HG02763 (cell line): ENCODE measurements at regions not wholly inside any gene's neighbourhood (a gene's known extent, or its start where the extent isn't known, plus 50 kb on each side); places are given as distances from the start of the nearest gene placed in this dataset.
"Not testable (repeated sequence)": the region's sequence is repeated elsewhere in the genome, so short reads cannot be mapped to it uniquely, and the experiment has no call there.

ENCODE experiments used
- ATAC-seq: cut with Tn5 transposase; IDR thresholded peaks from one replicate; pipeline ENCODE4 v1.9.1; 2021; ENCODE audit warnings: mild to moderate bottlenecking, moderate library complexity; ENCODE audit not compliant: unreplicated experiment

DNA sequence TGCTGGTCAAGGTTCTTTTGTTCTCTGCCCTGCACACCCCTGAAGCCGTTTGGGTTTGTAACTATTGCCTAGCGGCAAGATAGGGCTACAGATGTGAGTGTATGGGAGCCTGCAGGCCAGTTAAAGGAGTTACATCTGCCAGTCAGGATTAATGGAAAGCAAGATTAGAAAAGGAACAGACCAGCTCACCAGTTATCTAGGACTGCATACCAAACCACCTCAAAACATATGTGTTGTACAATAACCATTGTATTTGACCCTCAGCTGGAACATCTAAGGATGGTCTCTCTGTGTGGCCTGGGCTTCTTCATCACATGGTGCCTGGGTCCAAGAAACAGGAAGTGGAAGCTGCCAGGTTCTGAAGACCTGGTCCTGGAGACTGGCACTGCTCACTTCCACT lies 52.5 kb upstream of the FBXO28 start:
- ATAC-seq = no peak

DNA sequence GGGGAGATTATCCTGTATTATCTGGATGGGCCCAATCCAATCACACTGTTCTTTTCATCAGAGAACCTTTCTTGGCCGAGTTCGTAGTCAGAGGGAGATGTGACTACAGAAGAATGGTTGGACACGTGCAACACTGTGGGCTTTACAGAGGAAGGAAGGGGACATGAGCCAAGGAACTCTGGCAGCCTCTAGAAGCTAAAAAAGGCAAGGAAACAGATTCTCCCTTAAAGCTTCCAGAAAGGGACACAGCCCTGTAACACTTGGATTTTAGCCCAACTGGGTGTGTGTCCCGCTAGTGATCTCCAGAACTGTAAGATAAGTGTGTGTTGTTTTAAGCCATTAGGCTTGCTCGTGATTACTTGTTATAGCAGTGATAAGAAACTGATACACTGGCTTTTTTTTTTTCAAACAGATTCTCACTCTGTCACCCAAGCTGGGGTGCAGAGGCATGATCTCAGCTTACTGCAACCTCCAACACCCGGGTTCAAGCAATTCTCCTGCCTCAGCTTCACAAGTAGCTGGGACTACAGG lies 53.9 kb upstream of the FBXO28 start:
- no peak for ATAC-seq

DNA sequence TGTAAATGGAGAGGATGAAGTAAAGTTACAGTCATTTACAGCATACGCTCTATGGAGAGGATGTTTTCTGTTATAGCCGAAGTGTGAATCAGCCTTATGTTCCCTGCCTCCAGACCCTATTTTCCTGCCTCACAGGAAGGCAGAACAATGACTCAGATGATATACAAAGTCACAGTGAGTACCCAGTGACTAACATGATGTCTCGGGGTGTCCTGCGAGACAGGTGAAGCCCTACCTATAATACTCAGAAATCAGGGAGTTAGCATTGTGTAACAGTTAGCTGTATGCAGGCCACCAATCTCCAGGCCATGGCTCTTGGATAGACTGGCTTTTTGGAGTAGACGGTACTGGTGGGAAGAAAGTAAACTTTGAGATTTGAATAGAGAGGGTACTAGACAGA lies 55.6 kb upstream of the FBXO28 start:
- no peak for ATAC-seq

DNA sequence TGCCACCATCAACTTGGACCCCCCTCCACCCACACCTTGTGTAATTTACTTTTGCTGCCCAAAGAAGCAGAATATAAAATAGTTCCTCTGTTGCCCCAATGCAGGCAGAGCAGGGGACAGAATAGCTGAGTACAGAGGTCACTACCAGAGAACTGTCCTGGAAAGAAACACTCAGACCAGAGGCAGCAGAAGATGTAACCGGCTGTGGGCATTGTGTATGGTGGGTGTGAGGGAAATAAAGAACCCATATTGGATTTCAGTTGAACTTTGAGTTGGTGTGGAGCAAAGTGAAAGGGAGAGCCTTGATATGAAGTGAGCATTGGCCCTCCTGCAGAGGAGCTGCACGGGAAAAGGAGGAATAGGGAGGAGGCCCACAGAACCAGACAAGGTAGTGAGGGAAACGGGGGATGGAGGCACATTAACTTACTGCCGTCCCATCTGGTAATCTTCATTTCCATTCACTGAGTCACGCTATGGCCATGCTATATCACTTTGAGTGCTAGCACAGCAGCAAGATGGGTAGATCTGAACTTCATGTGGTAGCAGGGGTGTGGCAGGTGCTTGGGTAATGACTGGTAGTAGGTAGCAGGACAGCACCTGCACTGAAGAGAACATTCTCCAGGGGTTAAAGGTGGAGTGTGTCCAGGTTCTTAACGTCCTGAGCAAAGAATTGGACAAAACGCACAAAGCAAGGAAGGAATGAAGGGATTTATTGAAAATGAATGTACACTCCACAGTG lies 56.3 kb upstream of the FBXO28 start:
- no peak for ATAC-seq

DNA sequence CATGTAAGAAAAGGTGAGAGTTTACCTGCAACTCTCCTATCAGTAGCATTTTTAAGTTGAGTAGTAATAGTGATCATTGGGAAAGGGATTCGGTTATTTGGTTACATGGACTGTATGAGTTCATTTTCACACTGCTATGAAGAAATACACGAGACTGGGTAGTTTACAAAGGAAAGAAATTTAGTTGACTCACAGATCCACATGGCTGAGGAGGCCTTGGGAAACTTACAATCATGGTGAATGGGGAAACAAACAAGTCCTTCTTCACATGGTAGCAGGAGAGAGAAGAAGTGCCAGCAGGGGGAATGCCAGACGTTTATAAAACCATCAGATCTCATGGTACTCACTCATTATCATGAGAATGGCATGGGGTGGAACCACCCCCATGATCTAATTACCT lies 59.3 kb upstream of the FBXO28 start:
- ATAC-seq = no peak

DNA sequence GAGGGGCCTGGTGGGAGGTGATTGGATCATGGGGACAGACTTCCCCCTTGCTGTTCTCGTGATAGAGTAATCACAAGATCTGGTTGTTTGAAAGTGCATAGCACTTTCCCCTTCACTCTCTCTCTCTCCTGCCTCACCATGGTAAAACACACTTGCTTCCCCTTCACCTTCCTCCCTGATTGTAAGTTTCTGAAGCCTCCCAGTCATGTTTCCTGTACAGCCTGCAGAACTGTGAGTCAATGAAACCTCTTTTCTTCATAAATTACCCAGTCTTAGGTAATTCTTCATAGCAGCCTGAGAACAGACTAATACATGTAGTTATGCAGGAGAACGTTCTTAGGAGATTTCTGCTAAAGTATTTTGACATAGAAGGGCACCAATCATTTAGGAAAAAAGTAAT lies 59.9 kb upstream of the FBXO28 start:
- no peak for ATAC-seq

DNA sequence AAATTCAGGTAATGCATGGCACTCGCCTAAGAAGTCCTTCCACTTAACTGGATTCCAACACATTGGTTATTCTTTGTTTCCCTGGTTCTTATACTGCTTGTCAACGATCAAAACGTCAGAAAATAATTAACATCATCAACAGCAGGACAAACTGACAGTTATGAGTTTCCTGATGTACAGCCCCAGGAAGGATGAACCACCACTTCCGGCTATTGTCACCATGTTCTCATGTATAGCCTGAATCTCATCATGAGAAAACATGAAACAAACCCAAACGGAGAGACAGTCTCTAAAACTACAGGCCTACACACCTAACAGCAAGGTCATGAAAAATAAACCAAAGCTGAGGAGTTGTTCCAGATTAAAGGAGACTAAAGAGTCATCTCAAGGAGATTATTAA lies 60.5 kb upstream of the FBXO28 start:
- no peak for ATAC-seq

DNA sequence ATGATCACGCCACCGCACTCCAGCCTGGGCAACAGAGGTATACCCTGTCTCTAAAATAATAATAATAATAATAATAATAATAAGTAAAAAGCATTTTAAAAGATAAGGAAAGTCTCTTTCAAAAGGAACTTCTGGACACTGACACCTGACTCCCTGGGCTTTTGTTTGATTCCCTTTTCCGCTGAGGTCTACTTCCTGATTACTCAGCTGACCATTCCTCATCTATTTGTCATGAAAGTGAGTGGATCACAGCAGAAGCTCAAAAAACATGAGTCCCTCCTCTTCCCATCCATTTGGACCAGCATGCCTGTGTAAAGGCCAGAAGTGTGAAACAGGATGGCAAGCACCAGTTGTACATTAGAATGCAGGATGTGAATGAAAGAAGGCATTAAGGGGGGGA lies 61.1 kb upstream of the FBXO28 start:
- no peak for ATAC-seq

DNA sequence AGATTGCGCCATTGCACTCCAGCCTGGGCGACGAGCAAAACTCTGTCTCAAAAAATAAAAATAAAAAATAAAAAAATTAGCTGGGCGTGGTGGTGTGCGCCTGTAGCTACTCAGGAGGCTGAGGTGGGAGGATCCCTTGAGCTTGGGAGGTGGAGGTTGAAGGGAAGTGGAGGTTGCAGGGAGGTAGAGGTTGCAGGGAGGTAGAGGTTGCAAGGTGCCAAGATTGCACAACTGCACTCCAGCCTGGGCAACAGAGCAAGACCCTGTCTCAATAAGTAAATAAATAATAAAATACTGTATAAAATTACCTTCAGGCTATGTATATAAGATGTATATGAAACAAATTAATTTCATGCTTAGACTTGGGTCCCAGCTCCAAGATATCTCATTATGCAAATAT lies 62.1 kb upstream of the FBXO28 start:
- not testable (repeated sequence) for ATAC-seq

DNA sequence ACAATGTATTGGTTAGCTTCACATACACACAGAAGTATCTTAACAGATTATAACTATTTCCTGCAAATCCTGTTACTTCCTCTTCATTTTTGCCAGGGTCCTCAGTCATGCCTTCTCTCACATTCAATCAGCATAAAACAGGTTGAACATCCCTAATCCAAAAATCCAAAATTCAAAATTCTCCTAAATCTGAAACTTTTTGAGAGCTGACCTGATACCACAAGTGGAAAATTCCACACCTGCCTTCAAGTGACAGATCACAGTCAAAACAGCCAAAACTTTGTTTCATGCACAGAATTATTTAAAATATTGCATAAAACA lies 62.9 kb upstream of the FBXO28 start:
- no peak for ATAC-seq

DNA sequence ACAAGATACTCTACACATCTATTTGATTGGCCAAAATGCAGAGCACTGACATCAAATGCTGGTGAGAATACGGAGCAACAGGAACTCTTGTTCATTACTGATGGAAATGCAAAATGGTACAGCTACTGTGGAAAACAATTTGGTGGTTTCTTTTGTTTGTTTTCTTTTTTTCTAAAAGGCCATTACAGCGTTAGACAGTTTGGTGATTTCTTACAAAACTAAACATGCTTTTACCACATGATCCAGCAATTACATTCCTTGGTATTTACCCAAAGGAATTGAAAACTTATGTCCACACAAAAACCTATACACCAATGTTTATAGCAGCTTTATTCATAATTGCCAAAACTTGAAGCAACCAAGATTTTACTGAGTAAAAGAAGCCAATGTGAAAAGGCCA lies 66.4 kb upstream of the FBXO28 start:
- ATAC-seq = no peak

DNA sequence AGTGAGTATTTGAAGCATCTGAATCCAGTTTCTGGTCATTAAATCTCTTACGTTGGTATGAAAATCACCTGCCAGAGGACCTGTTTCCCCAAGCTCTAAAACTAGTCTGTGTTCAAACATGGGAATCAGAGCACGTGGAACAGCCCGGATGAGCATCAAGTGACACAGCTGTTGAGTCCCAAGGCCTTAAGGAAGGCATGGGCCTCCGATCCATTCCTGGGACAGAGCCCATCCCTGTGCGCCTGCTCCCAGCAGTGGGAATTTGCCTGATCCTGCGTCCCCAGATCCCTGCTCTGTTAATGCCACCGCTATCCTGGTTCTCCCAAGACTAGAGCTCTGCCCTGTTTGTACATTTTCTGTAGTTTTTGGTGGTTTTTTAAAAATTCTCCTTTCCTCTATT lies 68.4 kb upstream of the FBXO28 start:
- no peak for ATAC-seq

DNA sequence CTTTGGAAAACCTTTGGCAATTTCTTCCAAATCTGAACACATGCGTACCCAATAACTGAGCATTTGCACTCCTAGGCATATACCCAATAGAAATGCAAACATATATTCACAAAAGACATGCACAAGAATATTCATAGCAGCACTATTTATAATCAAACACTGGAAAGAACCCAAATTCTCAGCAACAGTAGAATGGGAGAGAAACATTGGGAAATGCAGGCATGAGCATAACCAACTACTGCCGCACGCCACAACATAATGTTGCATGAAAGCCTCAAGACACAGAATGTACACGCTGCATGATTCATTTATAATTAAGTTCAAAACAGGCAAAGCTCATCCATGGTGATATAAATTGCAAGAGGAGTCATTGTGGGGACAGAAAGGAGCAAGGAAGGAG lies 69.5 kb upstream of the FBXO28 start:
- no peak for ATAC-seq

DNA sequence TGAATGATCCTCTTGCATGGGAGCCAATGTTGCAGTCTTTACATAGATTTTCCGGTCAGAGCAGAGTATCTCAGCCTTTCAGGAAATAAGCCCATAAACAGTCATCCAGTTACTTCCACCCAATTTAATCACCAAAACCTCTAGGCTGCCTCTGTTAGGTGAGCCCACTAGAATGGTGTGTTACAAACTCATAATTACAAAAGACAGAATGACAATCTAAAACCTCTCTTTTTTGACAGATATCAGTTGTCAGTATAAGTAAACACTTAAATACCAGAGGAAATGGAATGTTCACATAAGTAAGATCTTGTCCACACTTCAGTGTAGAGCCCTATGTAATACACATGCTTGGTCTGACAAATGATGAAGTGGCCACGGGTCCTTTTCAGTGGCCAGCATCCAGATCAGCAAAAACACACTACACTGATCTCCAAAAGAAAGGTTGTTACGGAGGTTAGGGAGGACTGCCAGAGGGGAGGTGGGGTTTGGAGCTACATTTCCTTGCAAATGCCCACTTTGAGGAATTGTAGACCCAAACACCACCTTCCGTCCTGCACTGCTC lies 71.3 kb upstream of the FBXO28 start:
- ATAC-seq = no peak

DNA sequence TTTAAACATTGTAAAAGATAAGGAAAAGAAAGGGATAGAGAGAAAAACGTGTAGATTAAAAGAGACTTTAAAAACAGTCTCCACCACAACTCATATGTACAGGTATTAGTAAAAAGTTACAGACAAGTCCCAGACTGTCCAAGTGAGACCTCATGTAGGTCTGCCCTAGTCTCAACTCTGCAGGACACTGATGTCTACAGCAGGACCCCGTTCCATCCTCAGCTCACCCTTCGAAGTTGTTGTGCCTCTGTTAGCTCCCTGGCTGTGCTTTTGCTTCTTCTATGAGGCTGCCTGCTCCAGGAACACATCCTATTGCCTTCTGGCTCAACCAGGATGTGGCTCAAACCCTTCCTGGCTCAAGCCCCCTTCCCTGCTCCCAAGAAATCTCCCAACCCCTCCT lies 72.9 kb upstream of the FBXO28 start:
- ATAC-seq = no peak

DNA sequence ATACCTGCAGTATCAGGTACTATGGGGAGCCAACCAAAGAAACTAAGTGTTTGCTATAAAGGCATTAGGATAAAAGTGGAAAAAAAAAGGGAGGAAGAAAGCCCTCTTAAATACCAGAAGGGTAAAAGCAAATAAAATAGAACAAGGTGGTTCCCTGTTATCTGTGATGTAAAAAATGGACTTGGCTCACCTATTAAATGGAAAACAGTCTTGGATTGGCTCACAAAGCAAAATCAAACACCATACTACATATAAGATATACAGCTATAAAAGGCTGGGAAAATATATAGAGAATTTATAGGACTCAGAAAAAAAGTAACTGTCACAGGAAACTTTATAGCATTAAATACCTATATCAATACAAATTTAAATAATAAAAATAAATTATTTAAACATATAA lies 73.5 kb upstream of the FBXO28 start:
- ATAC-seq = not testable (repeated sequence)

DNA sequence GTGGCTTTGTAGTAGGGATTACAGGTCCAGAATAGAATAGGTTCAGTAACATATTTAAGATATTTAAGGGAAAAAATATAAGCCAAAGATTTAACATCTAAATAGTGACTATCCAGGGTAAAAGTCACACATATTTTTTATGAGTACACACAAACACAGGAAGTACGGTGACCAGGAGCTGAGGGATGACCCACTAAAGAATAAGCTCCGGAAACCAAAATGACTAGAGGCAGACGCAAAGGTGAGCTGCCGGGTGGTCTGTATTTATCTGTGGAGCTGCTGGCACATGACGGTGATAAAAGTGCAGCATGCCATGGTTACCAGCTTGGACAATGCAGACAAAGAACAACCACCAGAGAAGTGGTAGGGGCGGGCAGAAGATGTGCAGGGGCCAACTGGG lies 73.9 kb upstream of the FBXO28 start:
- ATAC-seq = not testable (repeated sequence)

DNA sequence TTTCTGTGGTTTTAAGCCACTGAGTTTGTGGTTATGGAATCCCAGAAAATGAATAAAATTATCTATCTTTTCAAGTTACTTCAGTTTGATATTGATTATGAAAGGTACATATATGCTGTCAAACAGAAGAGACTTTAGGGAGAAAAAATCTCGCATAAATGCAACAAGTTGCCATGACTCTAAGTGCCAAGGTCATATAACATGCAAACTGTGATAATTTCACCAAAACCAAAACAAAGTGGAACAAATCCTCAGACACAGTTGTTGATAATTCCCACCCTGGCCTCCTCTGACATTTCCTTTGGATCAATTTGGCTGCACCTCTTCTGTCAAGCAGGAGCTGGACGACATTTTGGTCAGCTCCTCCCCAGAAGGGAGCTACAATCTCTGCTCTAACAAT lies 75.1 kb upstream of the FBXO28 start:
- ATAC-seq = not testable (repeated sequence)

DNA sequence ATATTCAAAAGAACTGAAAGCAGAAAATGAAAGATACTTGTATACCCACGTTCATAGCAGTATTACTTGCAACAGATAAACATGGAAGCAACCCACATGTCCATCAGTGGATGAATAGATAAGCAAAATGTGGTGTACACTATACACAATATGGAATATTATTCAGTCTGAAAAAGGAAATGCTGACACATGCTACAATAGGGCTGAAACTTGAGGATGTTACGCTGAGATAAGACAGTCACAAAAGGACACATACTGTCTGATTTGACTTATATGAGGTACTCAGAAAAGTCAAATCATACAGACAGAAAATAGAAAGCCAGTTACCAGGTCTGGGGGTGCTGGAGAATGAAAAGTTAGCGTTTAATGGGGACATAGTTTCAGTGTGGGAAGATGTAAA lies 76.5 kb upstream of the FBXO28 start:
- ATAC-seq = not testable (repeated sequence)

DNA sequence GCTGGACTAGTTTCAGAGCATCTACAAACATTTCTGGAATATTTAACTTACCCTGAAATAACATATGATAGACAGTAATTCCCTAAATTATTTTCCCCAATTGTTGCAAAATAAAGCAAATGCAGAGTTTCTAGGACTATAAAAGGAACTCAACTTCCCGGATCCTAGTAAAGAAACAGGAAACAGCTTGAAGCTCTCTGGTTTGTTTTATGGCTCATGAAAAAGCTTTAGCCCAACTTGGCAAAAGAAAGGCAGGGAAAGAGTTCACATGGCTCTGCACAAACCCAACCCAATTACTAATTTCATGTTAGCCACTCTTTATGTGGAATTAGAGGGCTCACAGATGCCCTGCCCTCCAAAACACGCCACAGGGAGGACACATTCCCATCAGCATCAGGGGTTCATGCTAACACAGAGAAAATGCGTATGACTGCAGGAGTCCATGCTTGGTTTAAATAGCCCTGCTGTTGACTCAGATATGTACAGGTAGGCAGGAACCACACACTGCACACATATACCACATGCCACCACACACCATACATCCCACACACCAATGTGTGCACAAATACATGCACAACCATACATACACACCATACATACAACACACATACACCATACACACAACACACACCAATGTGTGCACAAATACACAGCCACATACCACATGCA lies 81.2 kb upstream of the FBXO28 start:
- not testable (repeated sequence) for ATAC-seq

DNA sequence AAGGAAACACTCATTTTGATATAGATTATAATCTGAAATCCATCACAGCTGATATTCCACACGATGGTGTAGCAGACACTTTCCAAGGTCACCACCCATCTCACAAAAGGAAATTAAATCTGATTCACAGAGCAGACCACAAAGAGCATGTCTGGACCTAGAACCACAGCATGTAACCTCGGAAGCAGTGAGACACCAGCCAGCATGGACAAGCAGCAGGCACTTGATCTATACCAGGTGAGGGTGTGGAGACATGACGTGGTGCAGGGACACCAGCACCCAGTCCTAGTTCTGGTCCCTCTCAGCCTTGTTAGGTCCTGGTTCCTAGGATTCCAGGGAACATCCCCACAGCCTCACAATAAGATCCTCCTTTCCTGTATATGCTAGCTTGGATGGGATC lies 81.9 kb upstream of the FBXO28 start:
- not testable (repeated sequence) for ATAC-seq

DNA sequence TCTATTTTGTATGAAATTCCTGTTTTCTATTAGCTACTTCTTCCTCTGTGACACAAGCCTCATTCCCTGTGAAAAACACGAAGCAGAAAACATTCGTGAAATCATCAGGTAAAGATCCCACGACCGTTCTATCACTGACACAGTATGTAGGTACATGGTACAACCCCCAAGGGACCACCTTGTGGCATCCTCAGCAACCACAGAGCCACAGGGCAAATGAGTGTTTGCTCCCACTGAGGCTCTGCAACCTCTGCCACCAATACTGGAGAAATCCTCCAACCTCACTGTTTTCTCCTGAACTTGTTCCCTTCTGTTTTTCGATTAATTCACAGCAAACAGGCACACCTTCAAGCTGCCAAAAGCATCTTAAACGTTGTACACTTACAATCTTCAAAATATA lies 83.7 kb upstream of the FBXO28 start:
- ATAC-seq = not testable (repeated sequence)
